ENCODE measurements at regions not wholly inside any gene's neighbourhood (a gene's known extent, or its start where the extent isn't known, plus 50 kb on each side); places are given as distances from the start of the nearest gene placed in this dataset.

- TF ChIP-seq FOXK2 (IDR thresholded peaks at IDR 0.05) (no peak), ELF4 (IDR thresholded peaks at IDR 0.05) (no peak), BHLHE40 (IDR thresholded peaks at IDR 0.05; ENCODE audit: borderline replicate concordance) (no peak), SUZ12 (IDR thresholded peaks at IDR 0.05) (no peak), ZNF384 (IDR thresholded peaks at IDR 0.05) (no peak), NFRKB (IDR thresholded peaks at IDR 0.05) (no peak), SP1 (IDR thresholded peaks at IDR 0.05) (no peak), FOXA1 (IDR thresholded peaks at IDR 0.05) (no peak), L3MBTL2 (conservative IDR thresholded peaks at IDR 0.05) (no peak), CTBP1 (IDR thresholded peaks at IDR 0.05; ENCODE audit: borderline replicate concordance) (no peak), PKNOX1 (IDR thresholded peaks at IDR 0.05) (no peak), TARDBP (IDR thresholded peaks at IDR 0.05) (no peak), ARNT (IDR thresholded peaks at IDR 0.05) (no peak), HDGF (IDR thresholded peaks at IDR 0.05; ENCODE audit: borderline replicate concordance) (no peak)
Measured at GRCh38 chr2:217527590-217528202, 475.1 kb downstream of the TNS1 start.

Data from HEK293T (cell line).